ENCODE measurements at regions not wholly inside any gene's neighbourhood (a gene's known extent, or its start where the extent isn't known, plus 50 kb on each side); places are given as distances from the start of the nearest gene placed in this dataset.

GRCh38 chr4:140316799-140317198 is 56.6 kb upstream of the SCOC start:
- no peak for DNase-seq

- no peak for DNase-seq
Measured at GRCh38 chr4:140315970-140316369, 57.5 kb upstream of the SCOC start.

- DNase-seq: no peak
Measured at GRCh38 chr4:140315438-140315837, 58.0 kb upstream of the SCOC start.

GRCh38 chr4:140315019-140315418 is 58.4 kb upstream of the SCOC start:
- DNase-seq: no peak

- DNase-seq: no peak
Measured at GRCh38 chr4:140312100-140312499, 61.3 kb upstream of the SCOC start.

GRCh38 chr4:140311257-140311835 is 62.1 kb upstream of the SCOC start:
- no peak for DNase-seq

GRCh38 chr4:140309124-140309870 is 64.1 kb upstream of the SCOC start:
- no peak for DNase-seq

GRCh38 chr4:140308366-140309123 is 64.9 kb upstream of the SCOC start:
- no peak for DNase-seq

GRCh38 chr4:140305053-140305452 is 68.4 kb upstream of the SCOC start:
- no peak for DNase-seq

GRCh38 chr4:140304346-140304745 is 69.1 kb upstream of the SCOC start:
- DNase-seq: no peak

- DNase-seq: no peak
Measured at GRCh38 chr4:140302151-140302859, 71.1 kb upstream of the SCOC start.

GRCh38 chr4:140300271-140300970 is 73.0 kb upstream of the SCOC start:
- no peak for DNase-seq

GRCh38 chr4:140298001-140298400 is 75.4 kb upstream of the SCOC start:
- no peak for DNase-seq

GRCh38 chr4:140297221-140297570 is 76.2 kb upstream of the SCOC start:
- no peak for DNase-seq

- DNase-seq: no peak
Measured at GRCh38 chr4:140296335-140297220, 76.9 kb upstream of the SCOC start.

- DNase-seq: no peak
Measured at GRCh38 chr4:140293979-140294378, 79.5 kb upstream of the SCOC start.

- no peak for DNase-seq
Measured at GRCh38 chr4:140291259-140291658, 82.2 kb upstream of the SCOC start.

- DNase-seq: no peak
Measured at GRCh38 chr4:140289486-140289885, 84.0 kb upstream of the SCOC start.

- no peak for DNase-seq
Measured at GRCh38 chr4:140286456-140286855, 87.0 kb upstream of the SCOC start.

GRCh38 chr4:140284456-140284855 is 89.0 kb upstream of the SCOC start:
- DNase-seq: no peak

GRCh38 chr4:140281828-140282552 is 91.5 kb upstream of the SCOC start:
- no peak for DNase-seq

Measured in activated T-cell treated with anti-CD3 and anti-CD28 coated beads, Interleukin-2, amount 50 U/mL, for 1 hour (primary cell).